ENCODE measurements at regions not wholly inside any gene's neighbourhood (a gene's known extent, or its start where the extent isn't known, plus 50 kb on each side); places are given as distances from the start of the nearest gene placed in this dataset.

DNA sequence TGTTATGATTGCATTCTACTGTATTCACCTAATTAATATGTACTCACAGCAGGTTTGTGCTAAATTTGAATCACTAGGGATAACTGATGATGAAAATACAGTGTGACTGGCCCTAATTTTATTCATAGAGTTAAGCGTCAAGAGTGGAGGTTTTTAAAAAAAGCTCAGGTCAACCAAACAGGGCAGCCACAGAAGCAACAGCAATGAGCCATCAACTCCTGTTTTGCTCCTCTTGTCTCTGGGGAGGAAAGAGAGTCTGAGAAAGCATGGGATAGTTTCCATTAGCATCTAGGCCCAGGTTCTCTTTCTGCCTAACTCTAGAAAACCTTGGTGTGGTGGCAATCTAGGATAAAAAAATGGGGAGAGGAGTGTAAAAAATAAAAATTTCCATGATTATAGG is 122.1 kb downstream of the OGFRL1 start:
- Histone ChIP-seq H3K4me2 (ENCODE audit: insufficient read depth, insufficient read length, low read length) (no peak overlapping the region), H3K27ac (ENCODE audit: insufficient read length, low read depth, low read length) (no peak overlapping the region)
- peaks cover 12 to 15% of the 10 kb centered on the region in 2 experiments for H3K4me1 Mint-ChIP-seq

More for the DNA sequence above, 122.1 kb downstream of the OGFRL1 start:
- H4K91ac ChIP-seq (ENCODE audit: insufficient read length, low read depth, low read length), result no peak overlapping the region
- H3K79me1 ChIP-seq (ENCODE audit: insufficient read depth, low read depth, low read length, poor library complexity, severe bottlenecking), result no peaks in the 10 kb centered on the region
- no peaks in the 10 kb centered on the region for H3K23me2 ChIP-seq (ENCODE audit: insufficient read length, low read depth, low read length, poor library complexity, severe bottlenecking)
- H3K27me3 ChIP-seq (ENCODE audit: insufficient read depth, low read length), result no peaks in the 10 kb centered on the region
- no peaks in the 10 kb centered on the region for H4K20me1 ChIP-seq (ENCODE audit: control insufficient read depth, insufficient read depth, insufficient read length)
- no peak overlapping the region for H3K23ac ChIP-seq (ENCODE audit: insufficient read length, low read depth, low read length)
- H4K5ac ChIP-seq (ENCODE audit: insufficient read length, low read depth, low read length), result no peak overlapping the region
- H3K9ac ChIP-seq (ENCODE audit: extremely low read depth, insufficient read length, low read length), result no peak overlapping the region
- no peak overlapping the region for H2BK12ac ChIP-seq (ENCODE audit: insufficient read length, low read depth, low read length)
- H3K36me3 Mint-ChIP-seq (ENCODE audit: insufficient read depth in 1 of 3, low read depth in 3 of 3), result no peaks in the 10 kb centered on the region; a peak in 1 of 7 replicates
- H3K56ac ChIP-seq (ENCODE audit: insufficient read length, low read depth, low read length), result no peak overlapping the region
- H3T11ph ChIP-seq (ENCODE audit: low read length), result no peak overlapping the region
- DNase-seq, result no peak
- H4K8ac ChIP-seq (replicated peaks; ENCODE audit: insufficient read length, low read depth, low read length), result no peak overlapping the region
- no peaks in the 10 kb centered on the region for H3K9me3 Mint-ChIP-seq
- H3K4me1 ChIP-seq (ENCODE audit: insufficient read depth, low read length), result peaks cover 4% of the 10 kb centered on the region; the same call in 1 of the 2 replicates
- H3K4ac ChIP-seq (ENCODE audit: low read depth, low read length), result no peak overlapping the region
- H3K79me2 ChIP-seq (ENCODE audit: insufficient read depth, low read length), result no peaks in the 10 kb centered on the region
- no peak overlapping the region for H3K4me3 Mint-ChIP-seq
- H3K18ac ChIP-seq (ENCODE audit: insufficient read length, low read depth, low read length), result no peak overlapping the region
- H2BK15ac ChIP-seq (ENCODE audit: low read depth, low read length), result no peak overlapping the region
- WGBS (ENCODE audit: extremely low coverage, insufficient read length, low lambda C conversion rate), result no CpG with 5 or more reads among the region's 1 CpG
- no peak overlapping the region for H3K27ac Mint-ChIP-seq
- H3K14ac ChIP-seq (ENCODE audit: insufficient read depth, low read length), result no peak overlapping the region
- H3K27me3 Mint-ChIP-seq (ENCODE audit: low read depth), result no peaks in the 10 kb centered on the region
- H2AFZ ChIP-seq (ENCODE audit: low read length), result no peak overlapping the region
- no peak overlapping the region for H2BK20ac ChIP-seq (ENCODE audit: low read depth, low read length, poor library complexity, severe bottlenecking)
- H3K9me3 ChIP-seq (ENCODE audit: control insufficient read depth, low read depth, low read length), result no peaks in the 10 kb centered on the region
- no peak for TF ChIP-seq CTCF (conservative IDR thresholded peaks at IDR 0.05)
- H2AK5ac ChIP-seq (ENCODE audit: insufficient read length, low read length), result no peak overlapping the region
- no peak overlapping the region for H2BK5ac ChIP-seq (ENCODE audit: insufficient read length, low read length)
- no peak overlapping the region for H2BK120ac ChIP-seq (ENCODE audit: low read depth, low read length, poor library complexity, severe bottlenecking)
